Naive thymus-derived CD8-positive, alpha-beta T cell (primary cell): ENCODE measurements at regions not wholly inside any gene's neighbourhood (a gene's known extent, or its start where the extent isn't known, plus 50 kb on each side); places are given as distances from the start of the nearest gene placed in this dataset.
"Not testable (repeated sequence)": the region's sequence is repeated elsewhere in the genome, so short reads cannot be mapped to it uniquely, and the experiment has no call there.

Source experiments
- ATAC-seq, 2 donors: fragments of 150-1000 bp; cut with Tn5 transposase in 1 of 2; sonication (Bioruptor Pico), chemical (Tn5 transposase) in 1 of 2; 1 replicate in 1 of 2; 2 replicates in 1 of 2; pipeline ENCODE4 v1.10.0; 2021; ENCODE audit warnings: mild to moderate bottlenecking in 2 of 2, moderate library complexity in 2 of 2
- POLR2A ChIA-PET: fragments of 350-600 bp; sonication (Branson Sonifier 250); formaldehyde crosslinking; loops from one replicate; lab custom pipeline; 2021; ENCODE audit warnings: antibody characterized with exemption; lab: Charles Lee
- DNase-seq, 10 donors: peaks; one replicate each; pipeline versions ENCODE4 v3.0.0 to v3.0.0-alpha.2; 2020 to 2022
- H3K27ac Mint-ChIP-seq, 10 donors: one replicate each; pipeline ENCODE4 v1.8.0; 2020 to 2022; ENCODE audit warnings: mild to moderate bottlenecking in 10 of 10, mixed read lengths in 10 of 10, moderate library complexity in 4 of 10, inconsistent platforms in 1 of 10
- H3K27me3 Mint-ChIP-seq, 5 donors: one replicate each; pipeline ENCODE4 v1.8.0; 2021 to 2022; ENCODE audit warnings: mixed read lengths in 5 of 5
- H3K36me3 Mint-ChIP-seq, 3 donors: one replicate each; pipeline ENCODE4 v1.8.0; 2020 to 2022; ENCODE audit warnings: mixed read lengths in 3 of 3, mild to moderate bottlenecking in 2 of 3, inconsistent platforms in 1 of 3
- H3K4me1 Mint-ChIP-seq, 4 donors: one replicate each; pipeline ENCODE4 v1.8.0; 2021 to 2022; ENCODE audit warnings: mixed read lengths in 4 of 4
- H3K4me3 Mint-ChIP-seq, 10 donors: one replicate each; pipeline ENCODE4 v1.8.0; 2020 to 2022; ENCODE audit warnings: mild to moderate bottlenecking in 10 of 10, mixed read lengths in 10 of 10, moderate library complexity in 6 of 10, inconsistent platforms in 1 of 10
- H3K9me3 Mint-ChIP-seq, 9 donors: one replicate each; pipeline ENCODE4 v1.8.0; 2020 to 2022; ENCODE audit warnings: mixed read lengths in 9 of 9, mild to moderate bottlenecking in 3 of 9, inconsistent platforms in 1 of 9, moderate library complexity in 1 of 9

- H3K27me3 Mint-ChIP-seq, H3K36me3 Mint-ChIP-seq, H3K27ac Mint-ChIP-seq, ATAC-seq, H3K4me3 Mint-ChIP-seq, DNase-seq, POLR2A ChIA-PET, H3K4me1 Mint-ChIP-seq, H3K9me3 Mint-ChIP-seq: not testable (repeated sequence)
These were observed 371.2 kb upstream of the SEMA6A start for GRCh38 chr5:116945613-116946382.

GRCh38 chr5:116944183-116944582 is 369.6 kb upstream of the SEMA6A start:
- Mint-ChIP-seq H3K4me1 (no peaks in the 10 kb centered on the region), H3K36me3 (no peaks in the 10 kb centered on the region), H3K27ac (no peak overlapping the region), H3K4me3 (no peak overlapping the region), H3K27me3 (peaks cover 0 to 6% (median 1%) of the 10 kb centered on the region in 5 donors), H3K9me3 (peaks cover 0 to 2% (median 0%) of the 10 kb centered on the region in 9 donors)
- DNase-seq (no peak), ATAC-seq (no peak)
- POLR2A ChIA-PET: no interaction called here

GRCh38 chr5:116942622-116943021 is 368.0 kb upstream of the SEMA6A start:
- Mint-ChIP-seq H3K4me1 (no peaks in the 10 kb centered on the region), H3K36me3 (no peaks in the 10 kb centered on the region), H3K27me3 (peaks cover 0 to 6% (median 1%) of the 10 kb centered on the region in 5 donors), H3K4me3 (no peak overlapping the region), H3K27ac (no peak overlapping the region), H3K9me3 (peaks cover 0 to 2% (median 0%) of the 10 kb centered on the region in 9 donors)
- DNase-seq (no peak), ATAC-seq (no peak)
- POLR2A ChIA-PET: no interaction called here

- H3K4me1 Mint-ChIP-seq: no peaks in the 10 kb centered on the region
- peaks cover 0 to 2% (median 0%) of the 10 kb centered on the region in 5 donors for H3K27me3 Mint-ChIP-seq
- POLR2A ChIA-PET: no interaction called here
- peaks cover 0 to 2% (median 0%) of the 10 kb centered on the region in 9 donors for H3K9me3 Mint-ChIP-seq
- no peaks in the 10 kb centered on the region for H3K36me3 Mint-ChIP-seq
- H3K4me3 Mint-ChIP-seq: no peak overlapping the region
- DNase-seq (no peak), ATAC-seq (no peak)
- H3K27ac Mint-ChIP-seq: no peak overlapping the region
These were observed 365.0 kb upstream of the SEMA6A start for GRCh38 chr5:116939641-116940040.

- H3K27me3 Mint-ChIP-seq: peaks cover 0 to 2% (median 0%) of the 10 kb centered on the region in 5 donors
- H3K27ac Mint-ChIP-seq: no peak overlapping the region
- peaks cover 0 to 4% (median 0%) of the 10 kb centered on the region in 9 donors for H3K9me3 Mint-ChIP-seq
- DNase-seq: no peak
- POLR2A ChIA-PET: no interaction called here
- no peaks in the 10 kb centered on the region for H3K4me1 Mint-ChIP-seq
- no peaks in the 10 kb centered on the region for H3K36me3 Mint-ChIP-seq
- H3K4me3 Mint-ChIP-seq: no peak overlapping the region
- ATAC-seq: no peak
These were observed 363.9 kb upstream of the SEMA6A start for GRCh38 chr5:116938488-116938887.

- H3K4me1 Mint-ChIP-seq: no peaks in the 10 kb centered on the region
- POLR2A ChIA-PET: no interaction called here
- peaks cover 0 to 2% (median 0%) of the 10 kb centered on the region in 5 donors for H3K27me3 Mint-ChIP-seq
- no peak for ATAC-seq
- H3K4me3 Mint-ChIP-seq: no peak overlapping the region
- H3K9me3 Mint-ChIP-seq: peaks cover 0 to 4% (median 0%) of the 10 kb centered on the region in 9 donors
- no peaks in the 10 kb centered on the region for H3K36me3 Mint-ChIP-seq
- H3K27ac Mint-ChIP-seq: no peak overlapping the region
- no peak for DNase-seq
These were observed 361.0 kb upstream of the SEMA6A start for GRCh38 chr5:116935561-116936162.

GRCh38 chr5:116930616-116931015 is 356.0 kb upstream of the SEMA6A start:
- Mint-ChIP-seq H3K4me3 (no peak overlapping the region), H3K36me3 (no peaks in the 10 kb centered on the region), H3K27ac (no peak overlapping the region), H3K27me3 (peaks cover 0 to 5% (median 0%) of the 10 kb centered on the region in 5 donors), H3K4me1 (no peaks in the 10 kb centered on the region), H3K9me3 (peaks cover 0 to 4% (median 2%) of the 10 kb centered on the region in 9 donors)
- no peak for DNase-seq
- no peak for ATAC-seq
- POLR2A ChIA-PET: no interaction called here

GRCh38 chr5:116923344-116923743 is 348.7 kb upstream of the SEMA6A start:
- H3K4me1 Mint-ChIP-seq: no peaks in the 10 kb centered on the region
- H3K36me3 Mint-ChIP-seq: no peaks in the 10 kb centered on the region
- ATAC-seq: no peak

GRCh38 chr5:116922532-116922931 is 347.9 kb upstream of the SEMA6A start:
- DNase-seq: no peak
- H3K9me3 Mint-ChIP-seq: peaks cover 0 to 5% (median 0%) of the 10 kb centered on the region in 9 donors
- POLR2A ChIA-PET: no interaction called here
- ATAC-seq: no peak
- H3K27me3 Mint-ChIP-seq: peaks cover 0 to 4% (median 2%) of the 10 kb centered on the region in 5 donors
- H3K27ac Mint-ChIP-seq: no peak overlapping the region
- no peaks in the 10 kb centered on the region for H3K36me3 Mint-ChIP-seq
- no peak overlapping the region for H3K4me3 Mint-ChIP-seq
- no peaks in the 10 kb centered on the region for H3K4me1 Mint-ChIP-seq

More at GRCh38 chr5:116923344-116923743, 348.7 kb upstream of the SEMA6A start:
- Mint-ChIP-seq H3K27ac (no peak overlapping the region), H3K4me3 (no peak overlapping the region), H3K27me3 (peaks cover 0 to 4% (median 2%) of the 10 kb centered on the region in 5 donors), H3K9me3 (peaks cover 0 to 4% (median 2%) of the 10 kb centered on the region in 9 donors)
- POLR2A ChIA-PET: no interaction called here
- no peak for DNase-seq

- Mint-ChIP-seq H3K9me3 (peaks cover 0 to 13% (median 0%) of the 10 kb centered on the region in 9 donors), H3K4me3 (no peak overlapping the region), H3K27me3 (peaks cover 0 to 2% (median 0%) of the 10 kb centered on the region in 5 donors), H3K27ac (no peak overlapping the region), H3K36me3 (no peaks in the 10 kb centered on the region), H3K4me1 (no peaks in the 10 kb centered on the region)
- POLR2A ChIA-PET: no interaction called here
- ATAC-seq (no peak), DNase-seq (no peak)
These were observed 340.4 kb upstream of the SEMA6A start for GRCh38 chr5:116914869-116915504.

- POLR2A ChIA-PET: no interaction called here
- H3K4me3 Mint-ChIP-seq: no peak overlapping the region
- H3K36me3 Mint-ChIP-seq: no peaks in the 10 kb centered on the region
- peaks cover 0 to 2% (median 0%) of the 10 kb centered on the region in 5 donors for H3K27me3 Mint-ChIP-seq
- ATAC-seq: no peak
- no peak overlapping the region for H3K27ac Mint-ChIP-seq
- peaks cover 0 to 9% (median 0%) of the 10 kb centered on the region in 9 donors for H3K9me3 Mint-ChIP-seq
- DNase-seq: no peak
- H3K4me1 Mint-ChIP-seq: no peaks in the 10 kb centered on the region
These were observed 337.6 kb upstream of the SEMA6A start for GRCh38 chr5:116912221-116912620.

GRCh38 chr5:116911074-116911473 is 336.5 kb upstream of the SEMA6A start:
- Mint-ChIP-seq H3K27me3 (peaks cover 0 to 2% (median 0%) of the 10 kb centered on the region in 5 donors), H3K9me3 (peaks cover 0 to 9% (median under 1%) of the 10 kb centered on the region in 9 donors), H3K36me3 (no peaks in the 10 kb centered on the region), H3K4me3 (no peak overlapping the region), H3K27ac (no peak overlapping the region), H3K4me1 (no peaks in the 10 kb centered on the region)
- ATAC-seq (no peak), DNase-seq (no peak)
- POLR2A ChIA-PET: no interaction called here

GRCh38 chr5:116908537-116908936 is 333.9 kb upstream of the SEMA6A start:
- POLR2A ChIA-PET: no interaction called here
- Mint-ChIP-seq H3K27me3 (peaks cover 0 to 2% (median 0%) of the 10 kb centered on the region in 5 donors), H3K27ac (no peak overlapping the region), H3K4me3 (no peak overlapping the region), H3K36me3 (no peaks in the 10 kb centered on the region), H3K4me1 (no peaks in the 10 kb centered on the region), H3K9me3 (peaks cover 0 to 2% (median 0%) of the 10 kb centered on the region in 9 donors)
- ATAC-seq (no peak), DNase-seq (no peak)
